ENCODE measurements at regions not wholly inside any gene's neighbourhood (a gene's known extent, or its start where the extent isn't known, plus 50 kb on each side); places are given as distances from the start of the nearest gene placed in this dataset.

DNA sequence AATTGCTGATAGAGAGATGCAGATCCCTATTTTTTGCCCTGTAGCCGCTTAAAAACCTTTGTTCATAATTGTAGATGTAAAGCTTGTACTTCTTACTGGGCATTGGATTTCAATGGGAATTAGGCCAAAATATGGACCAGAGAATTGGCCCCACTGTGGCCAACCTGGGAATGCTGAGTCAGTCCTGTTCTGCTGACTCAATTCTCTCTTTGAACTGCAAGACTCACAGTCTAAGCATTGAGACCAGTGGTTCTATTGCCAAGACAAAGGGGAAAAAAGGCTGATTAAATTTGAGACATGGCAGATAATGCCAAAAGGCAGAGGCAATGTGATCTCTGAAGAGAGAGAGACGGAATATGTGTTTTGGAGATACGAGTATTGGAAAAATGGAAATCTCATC is 72.5 kb upstream of the UBL3 start:
- TF ChIP-seq POLR2A (IDR thresholded peaks at IDR 0.05) = no peak
- TF ChIP-seq, protein P1, sequence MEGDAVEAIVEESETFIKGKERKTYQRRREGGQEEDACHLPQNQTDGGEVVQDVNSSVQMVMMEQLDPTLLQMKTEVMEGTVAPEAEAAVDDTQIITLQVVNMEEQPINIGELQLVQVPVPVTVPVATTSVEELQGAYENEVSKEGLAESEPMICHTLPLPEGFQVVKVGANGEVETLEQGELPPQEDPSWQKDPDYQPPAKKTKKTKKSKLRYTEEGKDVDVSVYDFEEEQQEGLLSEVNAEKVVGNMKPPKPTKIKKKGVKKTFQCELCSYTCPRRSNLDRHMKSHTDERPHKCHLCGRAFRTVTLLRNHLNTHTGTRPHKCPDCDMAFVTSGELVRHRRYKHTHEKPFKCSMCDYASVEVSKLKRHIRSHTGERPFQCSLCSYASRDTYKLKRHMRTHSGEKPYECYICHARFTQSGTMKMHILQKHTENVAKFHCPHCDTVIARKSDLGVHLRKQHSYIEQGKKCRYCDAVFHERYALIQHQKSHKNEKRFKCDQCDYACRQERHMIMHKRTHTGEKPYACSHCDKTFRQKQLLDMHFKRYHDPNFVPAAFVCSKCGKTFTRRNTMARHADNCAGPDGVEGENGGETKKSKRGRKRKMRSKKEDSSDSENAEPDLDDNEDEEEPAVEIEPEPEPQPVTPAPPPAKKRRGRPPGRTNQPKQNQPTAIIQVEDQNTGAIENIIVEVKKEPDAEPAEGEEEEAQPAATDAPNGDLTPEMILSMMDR (IDR thresholded peaks at IDR 0.05) = no peak
- no peak for TF ChIP-seq EP300 (IDR thresholded peaks at IDR 0.05; ENCODE audit: low read depth)
- TF ChIP-seq POLR2AphosphoS5 (IDR thresholded peaks at IDR 0.05) = no peak

All from transverse colon (tissue), 4 donors.